ENCODE measurements at regions not wholly inside any gene's neighbourhood (a gene's known extent, or its start where the extent isn't known, plus 50 kb on each side); places are given as distances from the start of the nearest gene placed in this dataset.

- H3K27ac ChIP-seq (ENCODE audit: low read length) = no peak overlapping the region
- no peaks in the 10 kb centered on the region for H3F3A ChIP-seq (ENCODE audit: low read length, unreplicated experiment)
- POLR2A ChIA-PET (ENCODE audit: unreplicated experiment) = no interaction called here
- no peak overlapping the region for H2AFZ ChIP-seq (ENCODE audit: low read length)
- DNase-seq (no peak), ATAC-seq (no peak)
- no peak for TF ChIP-seq CTCF (conservative IDR thresholded peaks at IDR 0.05; ENCODE audit: low read depth, low read length)
- TF ChIP-seq EZH2phosphoT487 (IDR thresholded peaks at IDR 0.05; ENCODE audit: borderline replicate concordance, low read length) = no peak
- no peak for TF ChIP-seq EZH2 (IDR thresholded peaks at IDR 0.05; ENCODE audit: low read length, unreplicated experiment)
- CTCF ChIA-PET = no interaction called here
- no peaks in the 10 kb centered on the region for H3K9me3 ChIP-seq (ENCODE audit: low read length)
- no peak overlapping the region for H3K4me2 ChIP-seq (ENCODE audit: low read length)
- no peaks in the 10 kb centered on the region for H3K36me3 ChIP-seq (ENCODE audit: low read depth, low read length)
- no peaks in the 10 kb centered on the region for H3K27me3 ChIP-seq (ENCODE audit: low read length)
- H3K79me2 ChIP-seq (ENCODE audit: low read length) = no peaks in the 10 kb centered on the region
- intact Hi-C loops (cut with micrococcal nuclease) = no loop called here
- no peaks in the 10 kb centered on the region for H4K20me1 ChIP-seq (ENCODE audit: low read length)
- H3K9ac ChIP-seq (ENCODE audit: low read length) = no peak overlapping the region
- BruUV-seq (replicated peaks) = no TSS peak
- no peaks in the 10 kb centered on the region for H3K9me2 ChIP-seq (replicated peaks; ENCODE audit: low read length)
- no peak overlapping the region for H3K4me3 ChIP-seq (ENCODE audit: low read length)
- H3K4me1 ChIP-seq (ENCODE audit: insufficient read depth, low read length) = no peaks in the 10 kb centered on the region
Observed at GRCh38 chr1:57949168-57949567, 525.3 kb upstream of the DAB1 start.

GRCh38 chr1:57947471-57947870 lies 523.6 kb upstream of the DAB1 start:
- no peaks in the 10 kb centered on the region for H3K79me2 ChIP-seq (ENCODE audit: low read length)
- ChIA-PET POLR2A (ENCODE audit: unreplicated experiment) (no interaction called here), CTCF (no interaction called here)
- no peaks in the 10 kb centered on the region for H3F3A ChIP-seq (ENCODE audit: low read length, unreplicated experiment)
- H3K4me3 ChIP-seq (ENCODE audit: low read length) = no peak overlapping the region
- TF ChIP-seq EZH2phosphoT487 (IDR thresholded peaks at IDR 0.05; ENCODE audit: borderline replicate concordance, low read length) = no peak
- TF ChIP-seq CTCF (conservative IDR thresholded peaks at IDR 0.05; ENCODE audit: low read depth, low read length) = no peak
- no peak for TF ChIP-seq EZH2 (IDR thresholded peaks at IDR 0.05; ENCODE audit: low read length, unreplicated experiment)
- no peak overlapping the region for H3K4me2 ChIP-seq (ENCODE audit: low read length)
- no peaks in the 10 kb centered on the region for H4K20me1 ChIP-seq (ENCODE audit: low read length)
- no TSS peak for BruUV-seq (replicated peaks)
- H3K9me2 ChIP-seq (replicated peaks; ENCODE audit: low read length) = no peaks in the 10 kb centered on the region
- no peaks in the 10 kb centered on the region for H3K36me3 ChIP-seq (ENCODE audit: low read depth, low read length)
- no peaks in the 10 kb centered on the region for H3K27me3 ChIP-seq (ENCODE audit: low read length)
- no peaks in the 10 kb centered on the region for H3K4me1 ChIP-seq (ENCODE audit: insufficient read depth, low read length)
- no peak for DNase-seq
- ATAC-seq = no peak
- intact Hi-C loops (cut with micrococcal nuclease) = no loop called here
- no peak overlapping the region for H3K27ac ChIP-seq (ENCODE audit: low read length)
- H3K9me3 ChIP-seq (ENCODE audit: low read length) = no peaks in the 10 kb centered on the region
- H3K9ac ChIP-seq (ENCODE audit: low read length) = no peak overlapping the region
- H2AFZ ChIP-seq (ENCODE audit: low read length) = no peak overlapping the region

GRCh38 chr1:57945045-57945444 lies 521.2 kb upstream of the DAB1 start:
- no peak for ATAC-seq
- Histone ChIP-seq H3K79me2 (ENCODE audit: low read length) (no peaks in the 10 kb centered on the region), H3K9ac (ENCODE audit: low read length) (no peak overlapping the region), H3K9me3 (ENCODE audit: low read length) (no peaks in the 10 kb centered on the region), H3F3A (ENCODE audit: low read length, unreplicated experiment) (no peaks in the 10 kb centered on the region), H2AFZ (ENCODE audit: low read length) (no peak overlapping the region), H3K4me3 (ENCODE audit: low read length) (no peak overlapping the region), H3K27me3 (ENCODE audit: low read length) (no peaks in the 10 kb centered on the region), H3K4me1 (ENCODE audit: insufficient read depth, low read length) (no peaks in the 10 kb centered on the region), H3K4me2 (ENCODE audit: low read length) (no peak overlapping the region), H3K36me3 (ENCODE audit: low read depth, low read length) (no peaks in the 10 kb centered on the region), H4K20me1 (ENCODE audit: low read length) (no peaks in the 10 kb centered on the region), H3K9me2 (replicated peaks; ENCODE audit: low read length) (no peaks in the 10 kb centered on the region), H3K27ac (ENCODE audit: low read length) (no peak overlapping the region)
- no TSS peak for BruUV-seq (replicated peaks)
- TF ChIP-seq EZH2 (IDR thresholded peaks at IDR 0.05; ENCODE audit: low read length, unreplicated experiment) (no peak), CTCF (conservative IDR thresholded peaks at IDR 0.05; ENCODE audit: low read depth, low read length) (no peak), EZH2phosphoT487 (IDR thresholded peaks at IDR 0.05; ENCODE audit: borderline replicate concordance, low read length) (no peak)
- CTCF ChIA-PET = no interaction called here
- no peak for DNase-seq
- intact Hi-C loops (cut with micrococcal nuclease) = no loop called here
- POLR2A ChIA-PET (ENCODE audit: unreplicated experiment) = no interaction called here

Measured in PC-3 (cell line).